Osteoblast (primary cell): ENCODE measurements at regions not wholly inside any gene's neighbourhood (a gene's known extent, or its start where the extent isn't known, plus 50 kb on each side); places are given as distances from the start of the nearest gene placed in this dataset.

Source experiments
- DNase-seq: peaks from one replicate; pipeline ENCODE4 v3.0.0; 2011; ENCODE audit warnings: low spot score, mixed read lengths; ENCODE audit not compliant: insufficient read length; ENCODE audit errors: missing footprints
- H2AFZ ChIP-seq: 2 replicates; pipeline ENCODE4 v1.6.0; 2011; ENCODE audit warnings: mild to moderate bottlenecking, low read length
- H3K27ac ChIP-seq: 2 replicates; pipeline ENCODE4 v1.5.1; 2011; ENCODE audit warnings: mild to moderate bottlenecking, low read depth, low read length, moderate library complexity
- H3K27me3 ChIP-seq: 2 replicates; pipeline ENCODE4 v1.6.0; 2012; ENCODE audit warnings: mild to moderate bottlenecking, control low read depth, inconsistent platforms, low read length, moderate library complexity; ENCODE audit not compliant: insufficient read depth
- H3K36me3 ChIP-seq: 2 replicates; pipeline ENCODE4 v1.5.1; 2011; ENCODE audit warnings: mild to moderate bottlenecking, low read length, control low read depth, moderate library complexity; ENCODE audit not compliant: insufficient read depth
- H3K4me1 ChIP-seq: 2 replicates; pipeline ENCODE4 v1.5.1; 2011; ENCODE audit warnings: mild to moderate bottlenecking, low read length, control low read depth, moderate library complexity; ENCODE audit not compliant: insufficient read depth
- H3K4me2 ChIP-seq: 2 replicates; pipeline ENCODE4 v1.6.0; 2011; ENCODE audit warnings: mild to moderate bottlenecking, low read length; ENCODE audit not compliant: insufficient read depth
- H3K4me3 ChIP-seq: fragments of 200-600 bp; sonication (generic); 3 replicates; pipeline ENCODE4 v1.5.1; 2012; ENCODE audit warnings: mild to moderate bottlenecking, low read length, inconsistent platforms; ENCODE audit not compliant: insufficient read depth
- H3K79me2 ChIP-seq: 2 replicates; pipeline ENCODE4 v1.6.0; 2012; ENCODE audit warnings: mild to moderate bottlenecking, low read length, control low read depth, inconsistent platforms; ENCODE audit not compliant: insufficient read depth
- H3K9me3 ChIP-seq: 2 replicates; pipeline ENCODE4 v1.5.1; 2011; ENCODE audit warnings: low read depth, low read length, control low read depth
- H4K20me1 ChIP-seq: 2 replicates; pipeline ENCODE4 v1.6.0; 2012; ENCODE audit warnings: mild to moderate bottlenecking, low read length, control low read depth; ENCODE audit not compliant: insufficient read depth
- TF ChIP-seq, protein P1 (sequence below): IDR thresholded peaks from 2 replicates; pipeline ENCODE4 v1.5.1; 2011; ENCODE audit warnings: mild to moderate bottlenecking, low read depth, low read length, moderate library complexity; ENCODE audit errors: extremely low read depth

GRCh38 chr11:116693102-116693570 lies 79.7 kb downstream of the BUD13 start:
- no peak overlapping the region for H3K4me2 ChIP-seq
- no peak overlapping the region for H3K27ac ChIP-seq
- H2AFZ ChIP-seq: no peak overlapping the region
- no peaks in the 10 kb centered on the region for H3K9me3 ChIP-seq
- peaks cover 3% of the 10 kb centered on the region for H3K4me1 ChIP-seq
- no peaks in the 10 kb centered on the region for H3K27me3 ChIP-seq
- H4K20me1 ChIP-seq: no peaks in the 10 kb centered on the region
- no peaks in the 10 kb centered on the region for H3K36me3 ChIP-seq
- TF ChIP-seq, protein P1, sequence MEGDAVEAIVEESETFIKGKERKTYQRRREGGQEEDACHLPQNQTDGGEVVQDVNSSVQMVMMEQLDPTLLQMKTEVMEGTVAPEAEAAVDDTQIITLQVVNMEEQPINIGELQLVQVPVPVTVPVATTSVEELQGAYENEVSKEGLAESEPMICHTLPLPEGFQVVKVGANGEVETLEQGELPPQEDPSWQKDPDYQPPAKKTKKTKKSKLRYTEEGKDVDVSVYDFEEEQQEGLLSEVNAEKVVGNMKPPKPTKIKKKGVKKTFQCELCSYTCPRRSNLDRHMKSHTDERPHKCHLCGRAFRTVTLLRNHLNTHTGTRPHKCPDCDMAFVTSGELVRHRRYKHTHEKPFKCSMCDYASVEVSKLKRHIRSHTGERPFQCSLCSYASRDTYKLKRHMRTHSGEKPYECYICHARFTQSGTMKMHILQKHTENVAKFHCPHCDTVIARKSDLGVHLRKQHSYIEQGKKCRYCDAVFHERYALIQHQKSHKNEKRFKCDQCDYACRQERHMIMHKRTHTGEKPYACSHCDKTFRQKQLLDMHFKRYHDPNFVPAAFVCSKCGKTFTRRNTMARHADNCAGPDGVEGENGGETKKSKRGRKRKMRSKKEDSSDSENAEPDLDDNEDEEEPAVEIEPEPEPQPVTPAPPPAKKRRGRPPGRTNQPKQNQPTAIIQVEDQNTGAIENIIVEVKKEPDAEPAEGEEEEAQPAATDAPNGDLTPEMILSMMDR: no peak
- no peaks in the 10 kb centered on the region for H3K79me2 ChIP-seq
- no peak overlapping the region for H3K4me3 ChIP-seq
- no peak for DNase-seq

DNA sequence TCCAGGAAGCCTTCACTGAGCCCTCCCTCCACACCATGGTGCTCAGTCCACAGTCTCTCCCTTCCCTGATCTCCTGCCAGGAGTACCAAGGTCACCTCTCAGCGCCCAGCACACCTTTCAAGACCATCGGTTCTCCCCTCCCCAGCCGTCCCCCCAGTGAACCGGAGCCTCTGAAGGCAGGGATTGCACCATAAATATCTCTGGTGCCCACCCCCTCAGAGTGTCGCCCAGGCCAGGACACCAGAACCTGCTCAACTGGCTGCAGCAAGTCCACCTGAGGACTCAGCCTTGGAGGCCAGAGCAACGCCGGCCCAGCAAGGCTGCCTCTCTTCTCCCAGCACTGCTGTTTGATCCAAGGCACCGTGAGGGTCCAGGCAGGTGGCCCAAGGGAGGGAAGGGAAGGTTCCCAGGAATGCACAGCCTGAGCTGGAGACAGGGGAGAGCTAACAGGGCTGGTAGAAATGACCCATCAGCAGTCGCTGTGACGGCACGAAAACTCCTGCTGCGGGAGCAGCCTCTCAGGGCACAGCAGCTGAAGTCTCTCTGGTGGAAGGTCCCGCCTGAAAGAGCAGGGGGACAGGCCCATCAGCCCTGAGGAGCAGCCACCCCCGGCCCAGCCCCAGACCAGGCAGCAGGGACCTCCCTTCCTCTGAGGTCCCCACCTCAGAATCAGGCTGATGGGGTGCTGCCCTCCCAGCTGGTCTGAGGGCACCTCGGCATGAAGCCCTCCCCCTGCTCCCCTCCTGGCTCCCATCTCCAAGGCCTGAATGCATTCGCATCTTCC lies 80.3 kb downstream of the BUD13 start:
- TF ChIP-seq, protein P1: no peak
- H3K9me3 ChIP-seq: no peaks in the 10 kb centered on the region
- H3K36me3 ChIP-seq: no peaks in the 10 kb centered on the region
- no peaks in the 10 kb centered on the region for H3K79me2 ChIP-seq
- no peak overlapping the region for H3K27ac ChIP-seq
- H3K4me2 ChIP-seq: no peak overlapping the region
- H3K27me3 ChIP-seq: no peaks in the 10 kb centered on the region
- DNase-seq: no peak
- H2AFZ ChIP-seq: no peak overlapping the region
- H3K4me3 ChIP-seq: no peak overlapping the region
- peaks cover 3% of the 10 kb centered on the region for H3K4me1 ChIP-seq
- H4K20me1 ChIP-seq: no peaks in the 10 kb centered on the region

DNA sequence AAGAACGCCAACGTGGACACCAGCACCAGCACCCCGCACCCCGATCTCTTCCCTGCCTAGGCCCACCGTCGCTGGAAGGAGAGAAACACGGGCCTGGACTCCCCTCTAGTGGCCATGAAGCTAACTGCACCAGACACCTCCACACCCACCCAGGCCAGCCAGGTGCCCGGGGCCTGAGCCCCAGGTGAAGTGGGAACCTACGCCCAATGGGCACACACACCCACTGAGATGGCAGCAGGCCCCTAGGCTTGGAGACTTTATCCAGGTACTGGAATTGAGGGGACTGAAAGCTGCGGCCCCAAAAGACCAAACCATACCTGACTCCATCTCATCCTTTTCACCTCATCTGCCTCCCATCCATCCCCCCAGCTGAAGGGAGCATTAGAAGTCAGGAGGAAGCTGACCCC lies 81.0 kb downstream of the BUD13 start:
- Histone ChIP-seq H3K79me2 (no peaks in the 10 kb centered on the region), H2AFZ (no peak overlapping the region), H3K27ac (no peak overlapping the region), H3K4me2 (no peak overlapping the region), H3K4me1 (peaks cover 3% of the 10 kb centered on the region), H3K36me3 (no peaks in the 10 kb centered on the region), H3K9me3 (no peaks in the 10 kb centered on the region), H3K4me3 (no peak overlapping the region), H3K27me3 (no peaks in the 10 kb centered on the region), H4K20me1 (no peaks in the 10 kb centered on the region)
- DNase-seq: peak; percentile 93
- TF ChIP-seq, protein P1: peak; percentile 80

DNA sequence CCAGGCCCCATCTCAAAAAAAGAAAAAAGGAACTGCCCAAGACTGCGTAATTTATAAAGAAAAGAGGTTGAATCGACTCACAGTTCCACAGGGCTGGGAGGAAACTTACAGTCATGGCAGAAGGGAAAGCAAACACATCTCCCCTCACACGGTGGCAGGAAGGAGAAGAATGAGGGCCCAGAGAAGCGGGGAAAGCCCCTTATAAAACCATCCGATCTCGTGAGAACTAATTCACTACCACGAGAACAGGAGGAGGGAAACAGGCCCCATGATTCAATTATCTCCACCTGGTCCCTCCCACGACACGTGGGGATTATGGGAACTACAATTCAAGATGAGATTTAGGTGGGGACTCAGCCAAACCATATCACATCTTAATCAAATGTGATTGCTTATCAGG lies 82.2 kb downstream of the BUD13 start:
- Histone ChIP-seq H3K9me3 (no peaks in the 10 kb centered on the region), H3K4me3 (no peak overlapping the region), H3K27me3 (no peaks in the 10 kb centered on the region), H3K36me3 (no peaks in the 10 kb centered on the region), H3K27ac (no peak overlapping the region), H3K4me1 (no peaks in the 10 kb centered on the region), H2AFZ (no peak overlapping the region), H4K20me1 (no peaks in the 10 kb centered on the region), H3K79me2 (no peaks in the 10 kb centered on the region), H3K4me2 (no peak overlapping the region)
- TF ChIP-seq, protein P1: no peak
- no peak for DNase-seq
